GM23338 (cell line): ENCODE measurements at regions not wholly inside any gene's neighbourhood (a gene's known extent, or its start where the extent isn't known, plus 50 kb on each side); places are given as distances from the start of the nearest gene placed in this dataset.

Experiments used
- ATAC-seq: fragments of 200-7000 bp; cut with Tn5 transposase; 3 replicates; pipeline ENCODE4 v1.9.1; 2020
- DNase-seq: peaks from one replicate; pipeline ENCODE4 v3.0.0-alpha.2; 2015; ENCODE audit warnings: low spot score
- H2AFZ ChIP-seq: fragments of 200-600 bp; sonication (generic); 2 replicates; pipeline ENCODE4 v1.8.0; 2016; ENCODE audit warnings: antibody characterized with exemption, mild to moderate bottlenecking, moderate library complexity
- H3F3A ChIP-seq: fragments of 200-600 bp; sonication (generic); replicated peaks from 2 replicates; pipeline ENCODE4 v1.8.0; 2017; ENCODE audit warnings: antibody characterized with exemption, mixed run types, low read depth
- H3K27ac ChIP-seq: fragments of 200-600 bp; sonication (generic); 2 replicates; pipeline ENCODE4 v1.6.1; 2016; ENCODE audit warnings: low read depth
- H3K27me3 ChIP-seq: fragments of 200-600 bp; sonication (generic); 2 replicates; pipeline ENCODE4 v1.8.0; 2016; ENCODE audit warnings: mild to moderate bottlenecking, mixed run types, moderate library complexity; ENCODE audit not compliant: insufficient read depth
- H3K36me3 ChIP-seq: fragments of 200-600 bp; sonication (generic); 2 replicates; pipeline ENCODE4 v1.8.0; 2016; ENCODE audit warnings: mild to moderate bottlenecking; ENCODE audit not compliant: insufficient read depth
- H3K4me1 ChIP-seq: fragments of 200-600 bp; sonication (generic); 2 replicates; pipeline ENCODE4 v1.8.0; 2016; ENCODE audit warnings: mild to moderate bottlenecking, moderate library complexity; ENCODE audit not compliant: insufficient read depth
- H3K4me2 ChIP-seq: fragments of 200-600 bp; sonication (generic); 2 replicates; pipeline ENCODE4 v1.7.1; 2017; ENCODE audit warnings: mixed run types
- H3K4me3 ChIP-seq: fragments of 200-600 bp; sonication (generic); 2 replicates; pipeline ENCODE4 v1.6.1; 2016; ENCODE audit warnings: mixed run types
- H3K79me2 ChIP-seq: fragments of 200-600 bp; sonication (generic); replicated peaks from 2 replicates; pipeline ENCODE4 v1.8.0; 2017; ENCODE audit warnings: mild to moderate bottlenecking; ENCODE audit not compliant: insufficient read depth
- H3K9me2 ChIP-seq: fragments of 200-600 bp; sonication (generic); 2 replicates; pipeline ENCODE4 v1.8.0; 2017; ENCODE audit not compliant: insufficient read depth
- H4K20me1 ChIP-seq: fragments of 200-600 bp; sonication (generic); replicated peaks from 2 replicates; pipeline ENCODE4 v1.8.0; 2017; ENCODE audit warnings: mild to moderate bottlenecking; ENCODE audit not compliant: insufficient read depth
- H3K27ac Mint-ChIP-seq: 2 replicates; pipeline ENCODE4 v1.8.0; 2020; ENCODE audit warnings: inconsistent platforms, mild to moderate bottlenecking, moderate library complexity, mixed read lengths
- H3K27me3 Mint-ChIP-seq: 3 replicates; pipeline ENCODE4 v1.8.0; 2022; ENCODE audit warnings: low read depth, mild to moderate bottlenecking, moderate library complexity, mixed read lengths, inconsistent platforms; ENCODE audit not compliant: insufficient read depth, poor library complexity
- H3K36me3 Mint-ChIP-seq: 3 replicates; pipeline ENCODE4 v1.8.0; 2021; ENCODE audit warnings: low read depth, mild to moderate bottlenecking, inconsistent platforms, moderate library complexity, mixed read lengths
- H3K4me1 Mint-ChIP-seq: 3 replicates; pipeline ENCODE4 v1.8.0; 2020; ENCODE audit warnings: mild to moderate bottlenecking, inconsistent platforms, mixed read lengths
- H3K4me3 Mint-ChIP-seq: 3 replicates; pipeline ENCODE4 v1.8.0; 2021; ENCODE audit warnings: moderate library complexity, mild to moderate bottlenecking, inconsistent platforms, mixed read lengths
- H3K9me3 Mint-ChIP-seq: 3 replicates; pipeline ENCODE4 v1.8.0; 2020; ENCODE audit warnings: moderate library complexity, mild to moderate bottlenecking, inconsistent platforms, mixed read lengths
- CREB1 ChIP-seq: fragments of 250-450 bp; sonication (Bioruptor Pico); IDR thresholded peaks from 2 replicates; pipeline ENCODE4 v1.5.0; 2020; ENCODE audit warnings: low read depth, mild to moderate bottlenecking, moderate library complexity
- EZH2phosphoT487 ChIP-seq: fragments of 200-600 bp; sonication (generic); IDR thresholded peaks from one replicate; pipeline ENCODE4 v1.8.1; 2018; ENCODE audit warnings: antibody characterized with exemption; ENCODE audit not compliant: unreplicated experiment
- NANOG ChIP-seq: IDR thresholded peaks from 2 replicates; pipeline ENCODE4 v1.6.1; 2016; ENCODE audit warnings: antibody characterized with exemption, borderline replicate concordance
- STAT1 ChIP-seq: IDR thresholded peaks from one replicate; pipeline ENCODE4 v1.6.1; 2016; ENCODE audit warnings: antibody characterized with exemption; ENCODE audit not compliant: unreplicated experiment
- ZNF114 ChIP-seq: fragments of 250-450 bp; sonication (Bioruptor Pico); IDR thresholded peaks from 2 replicates; pipeline ENCODE4 v1.5.0; 2020; ENCODE audit warnings: mild to moderate bottlenecking, moderate library complexity
- ZNF331 ChIP-seq: fragments of 250-450 bp; sonication (Bioruptor Pico); IDR thresholded peaks from 2 replicates; pipeline ENCODE4 v1.5.0; 2020; ENCODE audit warnings: low read depth, mild to moderate bottlenecking, moderate library complexity
- TF ChIP-seq, protein P1 (sequence below), 2 experiments: fragments of 200-600 bp in 1 of 2; sonication (generic) in 1 of 2; conservative IDR thresholded peaks; 2 replicates each; pipeline versions ENCODE4 v1.5.1 to v1.6.1; 2016 to 2017; ENCODE audit warnings: antibody characterized with exemption in 2 of 2, low read depth in 2 of 2, mild to moderate bottlenecking in 2 of 2, moderate library complexity in 1 of 2
- TF ChIP-seq, protein P2 (sequence below): IDR thresholded peaks from 2 replicates; pipeline ENCODE4 v1.6.1; 2016; ENCODE audit warnings: antibody characterized with exemption
- TF ChIP-seq, protein P3 (sequence below): fragments of 250-450 bp; sonication (Bioruptor Pico); IDR thresholded peaks from 2 replicates; pipeline ENCODE4 v1.5.0; 2020; ENCODE audit warnings: mild to moderate bottlenecking, moderate library complexity

DNA sequence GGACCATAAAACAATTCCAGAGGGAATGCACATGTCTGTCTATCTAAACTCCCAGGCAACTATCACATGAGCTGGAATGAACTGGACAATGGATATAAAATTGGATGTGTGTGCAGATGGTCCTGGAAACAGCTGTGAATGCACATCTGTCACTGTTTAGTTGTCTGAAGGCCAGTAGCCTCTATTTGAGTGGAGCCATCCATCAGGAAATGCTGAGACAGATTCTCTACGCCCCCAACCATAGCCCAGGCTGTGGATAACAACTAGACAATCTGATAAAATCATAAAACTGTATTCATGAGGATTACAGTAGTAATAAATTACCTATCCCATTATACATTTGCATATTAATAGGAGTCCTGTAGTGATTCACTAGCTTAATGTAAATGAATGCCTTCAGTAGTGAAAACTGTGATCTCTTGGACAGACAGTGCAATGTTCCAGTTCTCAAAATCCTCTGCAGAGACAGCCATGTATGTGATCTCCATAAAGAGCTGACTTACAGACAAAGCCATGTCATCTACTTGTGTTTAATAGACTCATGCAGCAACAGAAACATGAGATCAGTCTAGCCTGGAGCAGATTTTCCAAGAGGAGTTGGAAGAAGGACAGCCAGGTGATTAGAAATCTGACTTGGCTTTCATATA is 907.6 kb downstream of the KCNMA1 start:
- Histone ChIP-seq H3K36me3 (no peaks in the 10 kb centered on the region), H3K4me3 (no peak overlapping the region), H4K20me1 (no peaks in the 10 kb centered on the region), H3K79me2 (no peaks in the 10 kb centered on the region), H3K9me2 (peaks cover 13% of the 10 kb centered on the region; the same call in 1 of the 2 replicates), H3K27ac (no peak overlapping the region), H3F3A (no peaks in the 10 kb centered on the region), H3K4me2 (no peak overlapping the region), H3K4me1 (no peaks in the 10 kb centered on the region), H3K27me3 (no peaks in the 10 kb centered on the region), H2AFZ (no peak overlapping the region)
- Mint-ChIP-seq H3K9me3 (peaks cover 5% of the 10 kb centered on the region; the same call in 1 of the 3 replicates), H3K4me1 (no peaks in the 10 kb centered on the region; the same call in 2 of the 3 replicates), H3K27ac (no peak overlapping the region), H3K27me3 (no peaks in the 10 kb centered on the region), H3K4me3 (no peak overlapping the region), H3K36me3 (no peaks in the 10 kb centered on the region; the same call in 2 of the 3 replicates)
- ATAC-seq: no peak
- DNase-seq: no peak
- TF ChIP-seq, protein P1, sequence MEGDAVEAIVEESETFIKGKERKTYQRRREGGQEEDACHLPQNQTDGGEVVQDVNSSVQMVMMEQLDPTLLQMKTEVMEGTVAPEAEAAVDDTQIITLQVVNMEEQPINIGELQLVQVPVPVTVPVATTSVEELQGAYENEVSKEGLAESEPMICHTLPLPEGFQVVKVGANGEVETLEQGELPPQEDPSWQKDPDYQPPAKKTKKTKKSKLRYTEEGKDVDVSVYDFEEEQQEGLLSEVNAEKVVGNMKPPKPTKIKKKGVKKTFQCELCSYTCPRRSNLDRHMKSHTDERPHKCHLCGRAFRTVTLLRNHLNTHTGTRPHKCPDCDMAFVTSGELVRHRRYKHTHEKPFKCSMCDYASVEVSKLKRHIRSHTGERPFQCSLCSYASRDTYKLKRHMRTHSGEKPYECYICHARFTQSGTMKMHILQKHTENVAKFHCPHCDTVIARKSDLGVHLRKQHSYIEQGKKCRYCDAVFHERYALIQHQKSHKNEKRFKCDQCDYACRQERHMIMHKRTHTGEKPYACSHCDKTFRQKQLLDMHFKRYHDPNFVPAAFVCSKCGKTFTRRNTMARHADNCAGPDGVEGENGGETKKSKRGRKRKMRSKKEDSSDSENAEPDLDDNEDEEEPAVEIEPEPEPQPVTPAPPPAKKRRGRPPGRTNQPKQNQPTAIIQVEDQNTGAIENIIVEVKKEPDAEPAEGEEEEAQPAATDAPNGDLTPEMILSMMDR (conservative IDR thresholded peaks at IDR 0.05; ENCODE audit: low read depth in 2 of 2): no peak
- TF ChIP-seq ZNF114 (CRISPR knock-in tag) (no peak), ZNF331 (no peak), CREB1 (no peak), EZH2phosphoT487 (no peak), STAT1 (no peak), NANOG (no peak)
- TF ChIP-seq, protein P2, sequence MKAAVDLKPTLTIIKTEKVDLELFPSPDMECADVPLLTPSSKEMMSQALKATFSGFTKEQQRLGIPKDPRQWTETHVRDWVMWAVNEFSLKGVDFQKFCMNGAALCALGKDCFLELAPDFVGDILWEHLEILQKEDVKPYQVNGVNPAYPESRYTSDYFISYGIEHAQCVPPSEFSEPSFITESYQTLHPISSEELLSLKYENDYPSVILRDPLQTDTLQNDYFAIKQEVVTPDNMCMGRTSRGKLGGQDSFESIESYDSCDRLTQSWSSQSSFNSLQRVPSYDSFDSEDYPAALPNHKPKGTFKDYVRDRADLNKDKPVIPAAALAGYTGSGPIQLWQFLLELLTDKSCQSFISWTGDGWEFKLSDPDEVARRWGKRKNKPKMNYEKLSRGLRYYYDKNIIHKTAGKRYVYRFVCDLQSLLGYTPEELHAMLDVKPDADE: no peak

DNA sequence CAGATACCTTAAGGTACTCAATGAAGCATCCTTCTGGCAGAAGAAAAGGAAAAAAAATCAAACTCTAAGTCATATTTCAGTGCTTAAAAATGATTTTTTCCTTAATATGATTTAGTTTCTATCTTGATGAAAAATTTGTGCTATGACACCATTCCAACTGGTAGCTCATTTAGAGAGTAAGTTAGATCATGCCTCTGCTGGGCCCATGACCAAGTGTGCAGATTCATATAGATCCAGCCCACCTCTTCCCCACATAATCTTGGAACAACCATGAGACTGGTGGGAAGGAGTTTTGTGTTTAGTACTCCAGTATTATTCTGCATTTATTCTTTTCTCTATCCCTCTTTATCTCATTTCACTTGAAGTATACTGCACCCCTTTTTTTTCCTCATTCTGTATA is 908.3 kb downstream of the KCNMA1 start:
- H3K4me3 ChIP-seq: no peak overlapping the region
- H3K4me1 Mint-ChIP-seq: no peaks in the 10 kb centered on the region; the same call in 2 of the 3 replicates
- no peak overlapping the region for H3K4me3 Mint-ChIP-seq
- H3K27me3 ChIP-seq: no peaks in the 10 kb centered on the region
- peaks cover 13% of the 10 kb centered on the region; the same call in 1 of the 2 replicates for H3K9me2 ChIP-seq
- no peak for DNase-seq
- H3K27ac ChIP-seq: no peak overlapping the region
- no peaks in the 10 kb centered on the region for H3K27me3 Mint-ChIP-seq
- H3K36me3 ChIP-seq: no peaks in the 10 kb centered on the region
- ATAC-seq: no peak
- H3K36me3 Mint-ChIP-seq: no peaks in the 10 kb centered on the region; the same call in 2 of the 3 replicates
- H3F3A ChIP-seq: no peaks in the 10 kb centered on the region
- no peaks in the 10 kb centered on the region for H4K20me1 ChIP-seq
- H3K79me2 ChIP-seq: no peaks in the 10 kb centered on the region
- H3K4me2 ChIP-seq: no peak overlapping the region
- no peak overlapping the region for H2AFZ ChIP-seq
- H3K9me3 Mint-ChIP-seq: peaks cover 5% of the 10 kb centered on the region; the same call in 1 of the 3 replicates
- H3K4me1 ChIP-seq: peaks cover under 1% of the 10 kb centered on the region
- H3K27ac Mint-ChIP-seq: no peak overlapping the region
- no peak for TF ChIP-seq ZNF114 (CRISPR knock-in tag)
- TF ChIP-seq, protein P3, sequence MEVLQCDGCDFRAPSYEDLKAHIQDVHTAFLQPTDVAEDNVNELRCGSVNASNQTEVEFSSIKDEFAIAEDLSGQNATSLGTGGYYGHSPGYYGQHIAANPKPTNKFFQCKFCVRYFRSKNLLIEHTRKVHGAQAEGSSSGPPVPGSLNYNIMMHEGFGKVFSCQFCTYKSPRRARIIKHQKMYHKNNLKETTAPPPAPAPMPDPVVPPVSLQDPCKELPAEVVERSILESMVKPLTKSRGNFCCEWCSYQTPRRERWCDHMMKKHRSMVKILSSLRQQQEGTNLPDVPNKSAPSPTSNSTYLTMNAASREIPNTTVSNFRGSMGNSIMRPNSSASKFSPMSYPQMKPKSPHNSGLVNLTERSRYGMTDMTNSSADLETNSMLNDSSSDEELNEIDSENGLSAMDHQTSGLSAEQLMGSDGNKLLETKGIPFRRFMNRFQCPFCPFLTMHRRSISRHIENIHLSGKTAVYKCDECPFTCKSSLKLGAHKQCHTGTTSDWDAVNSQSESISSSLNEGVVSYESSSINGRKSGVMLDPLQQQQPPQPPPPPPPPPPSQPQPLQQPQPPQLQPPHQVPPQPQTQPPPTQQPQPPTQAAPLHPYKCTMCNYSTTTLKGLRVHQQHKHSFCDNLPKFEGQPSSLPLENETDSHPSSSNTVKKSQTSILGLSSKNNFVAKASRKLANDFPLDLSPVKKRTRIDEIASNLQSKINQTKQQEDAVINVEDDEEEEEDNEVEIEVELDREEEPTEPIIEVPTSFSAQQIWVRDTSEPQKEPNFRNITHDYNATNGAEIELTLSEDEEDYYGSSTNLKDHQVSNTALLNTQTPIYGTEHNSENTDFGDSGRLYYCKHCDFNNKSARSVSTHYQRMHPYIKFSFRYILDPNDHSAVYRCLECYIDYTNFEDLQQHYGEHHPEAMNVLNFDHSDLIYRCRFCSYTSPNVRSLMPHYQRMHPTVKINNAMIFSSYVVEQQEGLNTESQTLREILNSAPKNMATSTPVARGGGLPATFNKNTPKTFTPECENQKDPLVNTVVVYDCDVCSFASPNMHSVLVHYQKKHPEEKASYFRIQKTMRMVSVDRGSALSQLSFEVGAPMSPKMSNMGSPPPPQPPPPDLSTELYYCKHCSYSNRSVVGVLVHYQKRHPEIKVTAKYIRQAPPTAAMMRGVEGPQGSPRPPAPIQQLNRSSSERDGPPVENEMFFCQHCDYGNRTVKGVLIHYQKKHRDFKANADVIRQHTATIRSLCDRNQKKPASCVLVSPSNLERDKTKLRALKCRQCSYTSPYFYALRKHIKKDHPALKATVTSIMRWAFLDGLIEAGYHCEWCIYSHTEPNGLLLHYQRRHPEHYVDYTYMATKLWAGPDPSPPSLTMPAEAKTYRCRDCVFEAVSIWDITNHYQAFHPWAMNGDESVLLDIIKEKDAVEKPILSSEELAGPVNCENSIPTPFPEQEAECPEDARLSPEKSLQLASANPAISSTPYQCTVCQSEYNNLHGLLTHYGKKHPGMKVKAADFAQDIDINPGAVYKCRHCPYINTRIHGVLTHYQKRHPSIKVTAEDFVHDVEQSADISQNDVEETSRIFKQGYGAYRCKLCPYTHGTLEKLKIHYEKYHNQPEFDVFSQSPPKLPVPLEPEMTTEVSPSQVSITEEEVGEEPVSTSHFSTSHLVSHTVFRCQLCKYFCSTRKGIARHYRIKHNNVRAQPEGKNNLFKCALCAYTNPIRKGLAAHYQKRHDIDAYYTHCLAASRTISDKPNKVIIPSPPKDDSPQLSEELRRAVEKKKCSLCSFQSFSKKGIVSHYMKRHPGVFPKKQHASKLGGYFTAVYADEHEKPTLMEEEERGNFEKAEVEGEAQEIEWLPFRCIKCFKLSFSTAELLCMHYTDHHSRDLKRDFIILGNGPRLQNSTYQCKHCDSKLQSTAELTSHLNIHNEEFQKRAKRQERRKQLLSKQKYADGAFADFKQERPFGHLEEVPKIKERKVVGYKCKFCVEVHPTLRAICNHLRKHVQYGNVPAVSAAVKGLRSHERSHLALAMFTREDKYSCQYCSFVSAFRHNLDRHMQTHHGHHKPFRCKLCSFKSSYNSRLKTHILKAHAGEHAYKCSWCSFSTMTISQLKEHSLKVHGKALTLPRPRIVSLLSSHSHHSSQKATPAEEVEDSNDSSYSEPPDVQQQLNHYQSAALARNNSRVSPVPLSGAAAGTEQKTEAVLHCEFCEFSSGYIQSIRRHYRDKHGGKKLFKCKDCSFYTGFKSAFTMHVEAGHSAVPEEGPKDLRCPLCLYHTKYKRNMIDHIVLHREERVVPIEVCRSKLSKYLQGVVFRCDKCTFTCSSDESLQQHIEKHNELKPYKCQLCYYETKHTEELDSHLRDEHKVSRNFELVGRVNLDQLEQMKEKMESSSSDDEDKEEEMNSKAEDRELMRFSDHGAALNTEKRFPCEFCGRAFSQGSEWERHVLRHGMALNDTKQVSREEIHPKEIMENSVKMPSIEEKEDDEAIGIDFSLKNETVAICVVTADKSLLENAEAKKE (CRISPR knock-in tag): no peak
- TF ChIP-seq STAT1: no peak
- no peak for TF ChIP-seq ZNF331
